Caco-2 (cell line): ENCODE measurements at regions not wholly inside any gene's neighbourhood (a gene's known extent, or its start where the extent isn't known, plus 50 kb on each side); places are given as distances from the start of the nearest gene placed in this dataset.

ENCODE experiments used
- BruUV-seq: library from RNA; stranded (reverse); fragments of 400-500 nt; replicated peaks from 2 replicates; lab custom pipeline; 2021; lab: Mats Ljungman, UMichigan
- CTCF ChIA-PET: fragments of 300-600 bp; sonication (Branson Sonifier 250); formaldehyde crosslinking; loops from one replicate; lab custom pipeline; 2022; ENCODE audit warnings: antibody characterized with exemption; lab: Charles Lee
- POLR2A ChIA-PET: fragments of 300-600 bp; sonication (Branson Sonifier 250); formaldehyde crosslinking; loops from one replicate; lab custom pipeline; 2022; ENCODE audit warnings: antibody characterized with exemption; lab: Charles Lee
- DNase-seq, 2 experiments: peaks; one replicate each; pipeline versions ENCODE4 v3.0.0 to v3.0.0-alpha.2; 2020 to 2022
- H3K27me3 ChIP-seq: replicated peaks from 2 replicates; pipeline ENCODE4 v1.6.0; 2011; ENCODE audit warnings: low read length; ENCODE audit not compliant: control insufficient read depth, insufficient read depth
- H3K36me3 ChIP-seq: 2 replicates; pipeline ENCODE4 v1.5.1; 2011; ENCODE audit warnings: low read length; ENCODE audit not compliant: control insufficient read depth, insufficient read depth
- H3K4me1 ChIP-seq: fragments of 250-450 bp; sonication (Bioruptor Pico); 2 replicates; pipeline ENCODE4 v1.5.1; 2020; ENCODE audit warnings: mild to moderate bottlenecking
- H3K4me3 ChIP-seq: 2 replicates; pipeline ENCODE4 v1.5.1; 2011; ENCODE audit warnings: low read depth, mild to moderate bottlenecking, control low read depth, low read length
- H3K9me3 ChIP-seq: fragments of 250-450 bp; sonication (Bioruptor Pico); 2 replicates; pipeline ENCODE4 v1.5.1; 2020; ENCODE audit warnings: mild to moderate bottlenecking, moderate library complexity
- H3K27ac Mint-ChIP-seq: one replicate; pipeline ENCODE4 v1.8.0; 2022; ENCODE audit warnings: mixed read lengths; ENCODE audit not compliant: unreplicated experiment
- H3K27me3 Mint-ChIP-seq: one replicate; pipeline ENCODE4 v1.8.0; 2022; ENCODE audit warnings: mixed read lengths; ENCODE audit not compliant: insufficient read depth, unreplicated experiment
- H3K36me3 Mint-ChIP-seq: one replicate; pipeline ENCODE4 v1.8.0; 2022; ENCODE audit warnings: mild to moderate bottlenecking, mixed read lengths; ENCODE audit not compliant: insufficient read depth, unreplicated experiment
- H3K4me1 Mint-ChIP-seq: one replicate; pipeline ENCODE4 v1.8.0; 2022; ENCODE audit warnings: low read depth, mixed read lengths; ENCODE audit not compliant: unreplicated experiment
- H3K4me3 Mint-ChIP-seq: one replicate; pipeline ENCODE4 v1.8.0; 2022; ENCODE audit warnings: mild to moderate bottlenecking, moderate library complexity, mixed read lengths; ENCODE audit not compliant: unreplicated experiment
- H3K9me3 Mint-ChIP-seq: one replicate; pipeline ENCODE4 v1.8.0; 2022; ENCODE audit warnings: mixed read lengths; ENCODE audit not compliant: unreplicated experiment
- intact Hi-C: fragments of 100-400 bp; cut with micrococcal nuclease; formaldehyde crosslinking; loops from one replicate; pipeline ENCODE4 v1.10.0; 2022; ENCODE audit not compliant: unreplicated experiment
- TF ChIP-seq, protein P1 (sequence below), 2 experiments: fragments of 200-600 bp in 1 of 2; IDR thresholded peaks; 1 replicate in 1 of 2; 2 replicates in 1 of 2; pipeline versions ENCODE4 v1.5.1 to v1.8.0; 2011 to 2022; ENCODE audit warnings: antibody characterized with exemption in 1 of 2, control low read depth in 1 of 2, inconsistent platforms in 1 of 2, low read depth in 1 of 2, low read length in 1 of 2, mild to moderate bottlenecking in 1 of 2, moderate library complexity in 1 of 2; ENCODE audit not compliant: insufficient read depth in 1 of 2, severe bottlenecking in 1 of 2, unreplicated experiment in 1 of 2

DNA sequence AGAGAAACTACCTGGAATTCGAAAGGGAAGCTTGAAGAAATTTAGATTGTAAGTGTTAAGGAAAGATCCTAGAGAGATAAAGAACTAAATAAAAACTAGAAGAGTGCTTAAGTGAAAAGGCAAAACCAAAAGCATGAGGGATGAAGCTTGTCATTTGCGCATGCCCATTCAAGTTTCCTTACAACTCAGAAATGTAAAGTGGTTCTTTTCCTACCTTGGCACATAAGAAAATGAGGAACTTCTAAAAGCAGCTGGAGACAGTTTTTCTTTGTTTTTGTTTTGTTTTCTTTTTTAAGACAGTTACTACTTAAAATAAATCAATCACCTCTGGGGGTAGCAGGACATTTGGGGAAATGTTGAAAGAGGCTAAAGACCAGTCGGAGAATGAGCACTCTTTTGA lies 1304.4 kb upstream of the PCDH7 start:
- POLR2A ChIA-PET: no interaction called here
- H3K4me3 ChIP-seq: no peak overlapping the region

DNA sequence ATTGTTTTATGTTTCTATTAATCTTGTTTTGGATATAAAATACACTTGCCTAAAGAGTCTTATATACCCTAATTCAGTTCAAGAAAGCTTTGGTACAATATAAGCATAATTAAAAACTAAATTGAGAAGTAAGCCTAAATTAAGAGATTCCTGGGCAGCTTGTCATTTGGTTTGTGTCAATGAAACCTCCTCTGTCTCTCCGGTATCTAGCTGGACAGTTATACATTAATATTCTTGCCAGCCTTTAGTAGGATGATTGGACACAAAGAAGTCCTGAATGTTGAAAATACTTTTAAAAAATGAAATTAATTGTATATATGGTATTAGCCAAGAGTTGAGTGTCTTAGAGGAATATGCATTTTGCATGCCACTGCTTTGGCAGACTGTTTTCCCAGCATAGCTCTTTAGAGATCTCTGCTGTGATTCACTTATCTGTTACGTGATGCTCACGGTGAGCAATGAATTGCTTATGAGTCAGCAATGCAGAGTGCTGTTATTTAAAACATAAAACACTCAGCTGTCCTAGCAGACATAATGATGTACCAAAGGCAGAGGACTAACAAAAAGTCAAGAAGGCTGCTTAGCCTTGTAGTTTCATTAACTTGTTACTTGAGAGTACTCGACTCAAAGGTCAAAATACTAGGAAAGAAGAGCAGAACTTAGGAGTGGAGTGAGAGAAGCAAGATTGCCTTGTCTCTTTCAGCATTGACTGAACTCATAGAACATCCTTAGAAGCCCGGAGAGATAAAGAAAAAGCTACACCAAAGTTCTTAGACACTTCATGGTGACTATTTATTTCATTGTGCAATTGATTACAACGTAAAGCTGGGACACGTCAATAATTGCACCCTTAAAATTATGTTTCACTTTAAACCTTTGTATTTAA lies 1296.1 kb upstream of the PCDH7 start:
- TF ChIP-seq, protein P1, sequence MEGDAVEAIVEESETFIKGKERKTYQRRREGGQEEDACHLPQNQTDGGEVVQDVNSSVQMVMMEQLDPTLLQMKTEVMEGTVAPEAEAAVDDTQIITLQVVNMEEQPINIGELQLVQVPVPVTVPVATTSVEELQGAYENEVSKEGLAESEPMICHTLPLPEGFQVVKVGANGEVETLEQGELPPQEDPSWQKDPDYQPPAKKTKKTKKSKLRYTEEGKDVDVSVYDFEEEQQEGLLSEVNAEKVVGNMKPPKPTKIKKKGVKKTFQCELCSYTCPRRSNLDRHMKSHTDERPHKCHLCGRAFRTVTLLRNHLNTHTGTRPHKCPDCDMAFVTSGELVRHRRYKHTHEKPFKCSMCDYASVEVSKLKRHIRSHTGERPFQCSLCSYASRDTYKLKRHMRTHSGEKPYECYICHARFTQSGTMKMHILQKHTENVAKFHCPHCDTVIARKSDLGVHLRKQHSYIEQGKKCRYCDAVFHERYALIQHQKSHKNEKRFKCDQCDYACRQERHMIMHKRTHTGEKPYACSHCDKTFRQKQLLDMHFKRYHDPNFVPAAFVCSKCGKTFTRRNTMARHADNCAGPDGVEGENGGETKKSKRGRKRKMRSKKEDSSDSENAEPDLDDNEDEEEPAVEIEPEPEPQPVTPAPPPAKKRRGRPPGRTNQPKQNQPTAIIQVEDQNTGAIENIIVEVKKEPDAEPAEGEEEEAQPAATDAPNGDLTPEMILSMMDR (IDR thresholded peaks at IDR 0.05; ENCODE audit: insufficient read depth in 1 of 2, low read depth in 1 of 2, low read length in 1 of 2, severe bottlenecking in 1 of 2, unreplicated experiment in 1 of 2): no peak
- Histone ChIP-seq H3K4me1 (no peaks in the 10 kb centered on the region), H3K36me3 (no peaks in the 10 kb centered on the region), H3K4me3 (no peak overlapping the region), H3K9me3 (no peaks in the 10 kb centered on the region), H3K27me3 (no peaks in the 10 kb centered on the region)
- H3K27me3 Mint-ChIP-seq: no peaks in the 10 kb centered on the region
- H3K4me1 Mint-ChIP-seq: no peaks in the 10 kb centered on the region
- H3K36me3 Mint-ChIP-seq: no peaks in the 10 kb centered on the region
- intact Hi-C loops: no loop called here
- no peak overlapping the region for H3K27ac Mint-ChIP-seq
- H3K9me3 Mint-ChIP-seq: no peaks in the 10 kb centered on the region
- no peak for DNase-seq
- POLR2A ChIA-PET: no interaction called here
- H3K4me3 Mint-ChIP-seq: no peak overlapping the region
- no TSS peak for BruUV-seq
- CTCF ChIA-PET: no interaction called here

More for the DNA sequence above, 1304.4 kb upstream of the PCDH7 start:
- no peaks in the 10 kb centered on the region for H3K36me3 ChIP-seq
- Mint-ChIP-seq H3K27ac (no peak overlapping the region), H3K27me3 (no peaks in the 10 kb centered on the region), H3K36me3 (no peaks in the 10 kb centered on the region), H3K4me3 (no peak overlapping the region), H3K4me1 (no peaks in the 10 kb centered on the region), H3K9me3 (no peaks in the 10 kb centered on the region)
- TF ChIP-seq, protein P1 (IDR thresholded peaks at IDR 0.05; ENCODE audit: insufficient read depth in 1 of 2, low read depth in 1 of 2, low read length in 1 of 2, severe bottlenecking in 1 of 2, unreplicated experiment in 1 of 2): no peak
- no TSS peak for BruUV-seq
- no peaks in the 10 kb centered on the region for H3K9me3 ChIP-seq
- no peaks in the 10 kb centered on the region for H3K4me1 ChIP-seq
- intact Hi-C loops: no loop called here
- DNase-seq: no peak
- CTCF ChIA-PET: no interaction called here
- no peaks in the 10 kb centered on the region for H3K27me3 ChIP-seq

DNA sequence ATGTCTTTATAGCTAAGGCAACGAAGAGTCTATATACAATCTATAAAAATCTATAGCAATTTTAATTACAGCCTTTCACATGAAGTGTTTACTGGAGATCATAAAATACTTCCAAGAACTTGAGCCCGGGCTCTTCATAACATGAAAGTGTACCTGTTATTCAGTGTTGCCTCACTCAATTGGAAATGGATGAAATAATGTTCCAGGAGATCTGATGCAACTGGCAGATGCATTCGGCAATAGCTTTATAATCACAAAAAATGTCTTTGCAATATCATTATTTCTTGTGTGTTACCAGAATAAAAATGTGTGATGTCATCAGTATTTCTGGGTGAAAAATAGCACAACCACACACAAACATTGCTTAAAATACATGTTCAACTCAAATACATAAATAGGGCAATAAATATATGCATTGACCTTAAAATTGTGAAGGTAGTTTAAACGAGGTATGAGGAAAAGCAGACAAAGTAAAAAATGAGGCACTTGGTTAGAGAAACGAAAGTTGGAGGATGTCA lies 1266.8 kb upstream of the PCDH7 start:
- H3K4me3 Mint-ChIP-seq: no peak overlapping the region
- POLR2A ChIA-PET: no interaction called here
- no peaks in the 10 kb centered on the region for H3K27me3 Mint-ChIP-seq
- no peaks in the 10 kb centered on the region for H3K4me1 Mint-ChIP-seq
- TF ChIP-seq, protein P1 (IDR thresholded peaks at IDR 0.05; ENCODE audit: insufficient read depth in 1 of 2, low read depth in 1 of 2, low read length in 1 of 2, severe bottlenecking in 1 of 2, unreplicated experiment in 1 of 2): no peak
- no peak for DNase-seq
- no peak overlapping the region for H3K27ac Mint-ChIP-seq
- no peaks in the 10 kb centered on the region for H3K9me3 Mint-ChIP-seq
- Histone ChIP-seq H3K4me3 (no peak overlapping the region), H3K9me3 (no peaks in the 10 kb centered on the region), H3K4me1 (no peaks in the 10 kb centered on the region), H3K36me3 (no peaks in the 10 kb centered on the region), H3K27me3 (no peaks in the 10 kb centered on the region)
- intact Hi-C loops: no loop called here
- CTCF ChIA-PET: no interaction called here
- no peaks in the 10 kb centered on the region for H3K36me3 Mint-ChIP-seq
- BruUV-seq: no TSS peak
